Body of pancreas (tissue), 4 donors: ENCODE measurements at regions not wholly inside any gene's neighbourhood (a gene's known extent, or its start where the extent isn't known, plus 50 kb on each side); places are given as distances from the start of the nearest gene placed in this dataset.

ENCODE experiments used
- CTCF ChIP-seq, 7 experiments: fragments of 450-650 bp in 4 of 7; fragments of 200-600 bp in 3 of 7; sonication (generic) in 3 of 7; IDR thresholded peaks; one replicate each; pipeline ENCODE4 v1.5.1; 2016 to 2019; ENCODE audit warnings: antibody characterized with exemption in 7 of 7
- POLR2A ChIP-seq, 3 donors: fragments of 450-650 bp; IDR thresholded peaks; one replicate each; pipeline ENCODE4 v1.6.1; 2016; ENCODE audit warnings: antibody characterized with exemption in 3 of 3, mild to moderate bottlenecking in 2 of 3

- TF ChIP-seq CTCF (IDR thresholded peaks at IDR 0.05) (no peak), POLR2A (IDR thresholded peaks at IDR 0.05) (no peak)
These were observed 163.7 kb downstream of the GXYLT1 start for GRCh38 chr12:41981013-41981412.
